ENCODE measurements at regions not wholly inside any gene's neighbourhood (a gene's known extent, or its start where the extent isn't known, plus 50 kb on each side); places are given as distances from the start of the nearest gene placed in this dataset.

GRCh38 chr10:130637089-130637676 lies 501.0 kb downstream of the GLRX3 start:
- no peak for DNase-seq

- DNase-seq = no peak
These were observed 502.8 kb downstream of the GLRX3 start for GRCh38 chr10:130638991-130639390.

- DNase-seq = no peak
These were observed 506.7 kb downstream of the GLRX3 start for GRCh38 chr10:130642926-130643325.

GRCh38 chr10:130647341-130647740 lies 511.1 kb downstream of the GLRX3 start:
- no peak for DNase-seq

GRCh38 chr10:130648807-130649206 lies 512.6 kb downstream of the GLRX3 start:
- DNase-seq = no peak

- no peak for DNase-seq
These were observed 516.4 kb downstream of the GLRX3 start for GRCh38 chr10:130652544-130652943.

GRCh38 chr10:130652964-130653578 lies 516.9 kb downstream of the GLRX3 start:
- DNase-seq = no peak

- no peak for DNase-seq
These were observed 518.5 kb downstream of the GLRX3 start for GRCh38 chr10:130654726-130655125.

GRCh38 chr10:130655313-130656186 lies 519.4 kb downstream of the GLRX3 start:
- no peak for DNase-seq

GRCh38 chr10:130656187-130656575 lies 520.0 kb downstream of the GLRX3 start:
- DNase-seq = no peak

- DNase-seq = no peak
These were observed 520.5 kb downstream of the GLRX3 start for GRCh38 chr10:130656582-130657133.

- no peak for DNase-seq
These were observed 522.6 kb downstream of the GLRX3 start for GRCh38 chr10:130658687-130659290.

GRCh38 chr10:130659528-130659927 lies 523.3 kb downstream of the GLRX3 start:
- no peak for DNase-seq

- no peak for DNase-seq
These were observed 524.1 kb downstream of the GLRX3 start for GRCh38 chr10:130660266-130660665.

GRCh38 chr10:130661419-130661818 lies 525.2 kb downstream of the GLRX3 start:
- DNase-seq = no peak

GRCh38 chr10:130662775-130663174 lies 526.6 kb downstream of the GLRX3 start:
- no peak for DNase-seq

- DNase-seq = no peak
These were observed 528.3 kb downstream of the GLRX3 start for GRCh38 chr10:130664526-130664925.

- DNase-seq = no peak
These were observed 530.0 kb downstream of the GLRX3 start for GRCh38 chr10:130666215-130666614.

GRCh38 chr10:130686689-130687300 lies 550.6 kb downstream of the GLRX3 start:
- DNase-seq = no peak

GRCh38 chr10:130687566-130687965 lies 551.4 kb downstream of the GLRX3 start:
- DNase-seq = no peak

- no peak for DNase-seq
These were observed 553.8 kb downstream of the GLRX3 start for GRCh38 chr10:130689743-130690626.

GRCh38 chr10:130691776-130692175 lies 555.6 kb downstream of the GLRX3 start:
- DNase-seq = no peak
